ENCODE measurements at regions not wholly inside any gene's neighbourhood (a gene's known extent, or its start where the extent isn't known, plus 50 kb on each side); places are given as distances from the start of the nearest gene placed in this dataset.

DNA sequence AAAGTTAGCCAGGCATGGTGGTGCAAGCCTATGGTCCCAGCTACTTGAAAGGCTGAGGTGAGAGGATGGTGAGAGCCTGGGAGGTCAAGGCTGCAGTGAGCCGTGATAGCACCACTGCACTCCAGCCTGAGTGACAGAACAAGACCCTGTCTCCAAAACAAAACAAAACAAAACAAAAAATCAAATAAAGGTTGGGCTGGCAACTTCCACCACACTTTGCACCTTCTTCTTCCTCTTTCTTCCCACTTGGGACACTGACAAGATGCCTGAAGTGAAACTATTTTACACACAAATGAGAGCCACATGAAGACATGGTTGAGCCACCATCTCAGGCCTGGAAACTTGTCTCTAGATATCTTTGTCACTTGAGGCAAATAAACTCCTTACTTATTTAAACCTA, 53.8 kb upstream of the CCDC28A start (continued):
- TF ChIP-seq, protein P1, sequence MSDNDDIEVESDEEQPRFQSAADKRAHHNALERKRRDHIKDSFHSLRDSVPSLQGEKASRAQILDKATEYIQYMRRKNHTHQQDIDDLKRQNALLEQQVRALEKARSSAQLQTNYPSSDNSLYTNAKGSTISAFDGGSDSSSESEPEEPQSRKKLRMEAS (IDR thresholded peaks at IDR 0.05): no peak
- no peak for TF ChIP-seq CEBPB (IDR thresholded peaks at IDR 0.05; ENCODE audit: low read depth, low read length)
- TF ChIP-seq, protein P2, sequence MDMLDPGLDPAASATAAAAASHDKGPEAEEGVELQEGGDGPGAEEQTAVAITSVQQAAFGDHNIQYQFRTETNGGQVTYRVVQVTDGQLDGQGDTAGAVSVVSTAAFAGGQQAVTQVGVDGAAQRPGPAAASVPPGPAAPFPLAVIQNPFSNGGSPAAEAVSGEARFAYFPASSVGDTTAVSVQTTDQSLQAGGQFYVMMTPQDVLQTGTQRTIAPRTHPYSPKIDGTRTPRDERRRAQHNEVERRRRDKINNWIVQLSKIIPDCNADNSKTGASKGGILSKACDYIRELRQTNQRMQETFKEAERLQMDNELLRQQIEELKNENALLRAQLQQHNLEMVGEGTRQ (IDR thresholded peaks at IDR 0.05; ENCODE audit: low read length): no peak
- no peak for TF ChIP-seq GTF2F1 (IDR thresholded peaks at IDR 0.05; ENCODE audit: borderline replicate concordance, low read depth, low read length)
- TF ChIP-seq BRCA1 (IDR thresholded peaks at IDR 0.05; ENCODE audit: low read depth, low read length): no peak
- no peak for TF ChIP-seq SIRT6 (IDR thresholded peaks at IDR 0.05; ENCODE audit: low read length)
